ENCODE measurements at regions not wholly inside any gene's neighbourhood (a gene's known extent, or its start where the extent isn't known, plus 50 kb on each side); places are given as distances from the start of the nearest gene placed in this dataset.

DNA sequence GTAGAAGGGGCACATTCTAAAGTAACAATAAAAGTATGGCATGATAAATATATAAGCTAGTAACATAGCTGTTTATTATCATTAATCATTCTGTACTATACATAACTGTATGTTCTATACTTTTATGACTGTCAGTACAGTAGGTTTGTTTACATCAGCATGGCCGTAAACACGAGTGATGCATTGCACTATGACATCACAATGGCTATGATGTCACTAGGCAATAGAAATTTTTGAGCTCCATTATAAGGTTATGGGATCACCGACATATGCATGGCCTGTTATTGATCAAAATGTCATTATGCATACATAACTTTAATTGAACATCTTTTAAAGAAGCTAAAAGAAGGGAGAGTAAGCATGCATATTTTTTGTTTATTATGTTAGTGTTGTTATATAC, 200.1 kb upstream of the SHH start:
- no peak for TF ChIP-seq EP300 (IDR thresholded peaks at IDR 0.05)
- TF ChIP-seq, protein P1, sequence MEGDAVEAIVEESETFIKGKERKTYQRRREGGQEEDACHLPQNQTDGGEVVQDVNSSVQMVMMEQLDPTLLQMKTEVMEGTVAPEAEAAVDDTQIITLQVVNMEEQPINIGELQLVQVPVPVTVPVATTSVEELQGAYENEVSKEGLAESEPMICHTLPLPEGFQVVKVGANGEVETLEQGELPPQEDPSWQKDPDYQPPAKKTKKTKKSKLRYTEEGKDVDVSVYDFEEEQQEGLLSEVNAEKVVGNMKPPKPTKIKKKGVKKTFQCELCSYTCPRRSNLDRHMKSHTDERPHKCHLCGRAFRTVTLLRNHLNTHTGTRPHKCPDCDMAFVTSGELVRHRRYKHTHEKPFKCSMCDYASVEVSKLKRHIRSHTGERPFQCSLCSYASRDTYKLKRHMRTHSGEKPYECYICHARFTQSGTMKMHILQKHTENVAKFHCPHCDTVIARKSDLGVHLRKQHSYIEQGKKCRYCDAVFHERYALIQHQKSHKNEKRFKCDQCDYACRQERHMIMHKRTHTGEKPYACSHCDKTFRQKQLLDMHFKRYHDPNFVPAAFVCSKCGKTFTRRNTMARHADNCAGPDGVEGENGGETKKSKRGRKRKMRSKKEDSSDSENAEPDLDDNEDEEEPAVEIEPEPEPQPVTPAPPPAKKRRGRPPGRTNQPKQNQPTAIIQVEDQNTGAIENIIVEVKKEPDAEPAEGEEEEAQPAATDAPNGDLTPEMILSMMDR (IDR thresholded peaks at IDR 0.05) = no peak

Measured in suprapubic skin (tissue), 3 donors.